IMR-90 (cell line): ENCODE measurements at regions not wholly inside any gene's neighbourhood (a gene's known extent, or its start where the extent isn't known, plus 50 kb on each side); places are given as distances from the start of the nearest gene placed in this dataset.

Source experiments
- ATAC-seq: fragments of 200-7000 bp; cut with Tn5 transposase; 2 replicates; pipeline ENCODE4 v1.9.1; 2020; ENCODE audit warnings: low read depth, mild to moderate bottlenecking, moderate library complexity
- BruUV-seq: library from RNA; stranded (reverse); fragments of 400-500 nt; replicated peaks from 2 replicates; lab custom pipeline; 2021; lab: Mats Ljungman, UMichigan
- CTCF ChIA-PET: fragments of 300-600 bp; formaldehyde crosslinking; extraction: SDS; loops from one replicate; lab custom pipeline; 2021; ENCODE audit warnings: antibody characterized with exemption; lab: Yijun Ruan, JAX
- POLR2A ChIA-PET: fragments of 300-600 bp; sonication (Branson Sonifier 250); formaldehyde crosslinking; loops from one replicate; lab custom pipeline; 2022; ENCODE audit warnings: antibody characterized with exemption; ENCODE audit not compliant: unreplicated experiment; lab: Charles Lee
- DNase-seq: peaks from one replicate; pipeline ENCODE4 v3.0.0; 2013
- H2AFZ ChIP-seq: replicated peaks from 2 replicates; pipeline ENCODE3; 2013; ENCODE audit warnings: low read length, mild to moderate bottlenecking; ENCODE audit not compliant: poor library complexity
- H2AK5ac ChIP-seq: 2 replicates; pipeline ENCODE4 v1.6.1; 2013; ENCODE audit warnings: low read depth, low read length, inconsistent platforms
- H2AK9ac ChIP-seq: replicated peaks from 2 replicates; pipeline ENCODE3; 2013; ENCODE audit warnings: mild to moderate bottlenecking, low read depth, low read length, moderate library complexity; ENCODE audit not compliant: poor library complexity
- H2BK120ac ChIP-seq: 2 replicates; pipeline ENCODE4 v1.6.1; 2013; ENCODE audit warnings: low read depth, low read length, inconsistent platforms
- H2BK15ac ChIP-seq: 3 replicates; pipeline ENCODE4 v1.6.1; 2013; ENCODE audit warnings: low read depth, low read length, inconsistent platforms
- H2BK20ac ChIP-seq: 2 replicates; pipeline ENCODE4 v1.6.1; 2013; ENCODE audit warnings: low read depth, mild to moderate bottlenecking, inconsistent platforms, low read length, moderate library complexity
- H2BK5ac ChIP-seq: 2 replicates; pipeline ENCODE4 v1.6.1; 2013; ENCODE audit warnings: mild to moderate bottlenecking, low read depth, low read length, inconsistent platforms; ENCODE audit not compliant: poor library complexity, severe bottlenecking
- H3K14ac ChIP-seq: replicated peaks from 2 replicates; pipeline ENCODE4 v1.6.1; 2013; ENCODE audit warnings: low read depth, low read length, inconsistent platforms
- H3K18ac ChIP-seq: 2 replicates; pipeline ENCODE4 v1.6.1; 2013; ENCODE audit warnings: low read depth, low read length, control low read depth
- H3K23ac ChIP-seq: 2 replicates; pipeline ENCODE4 v1.6.1; 2013; ENCODE audit warnings: low read depth, low read length, inconsistent platforms
- H3K27ac ChIP-seq: 2 replicates; pipeline ENCODE4 v1.5.1; 2013; ENCODE audit warnings: mild to moderate bottlenecking, control low read depth, low read length; ENCODE audit not compliant: insufficient read depth
- H3K27me3 ChIP-seq: 2 replicates; pipeline ENCODE4 v1.6.1; 2013; ENCODE audit warnings: low read length; ENCODE audit not compliant: control insufficient read depth, insufficient read depth
- H3K36me3 ChIP-seq: 2 replicates; pipeline ENCODE4 v1.6.1; 2013; ENCODE audit warnings: low read length, mixed read lengths; ENCODE audit not compliant: control insufficient read depth, insufficient read depth
- H3K4ac ChIP-seq: 2 replicates; pipeline ENCODE4 v1.6.1; 2013; ENCODE audit warnings: low read depth, low read length, inconsistent platforms
- H3K4me1 ChIP-seq: 2 replicates; pipeline ENCODE4 v1.6.1; 2013; ENCODE audit warnings: low read length, mixed read lengths; ENCODE audit not compliant: control insufficient read depth, insufficient read depth
- H3K4me2 ChIP-seq: 2 replicates; pipeline ENCODE4 v1.6.1; 2013; ENCODE audit warnings: low read depth, mild to moderate bottlenecking, control low read depth, low read length, moderate library complexity
- H3K4me3 ChIP-seq: 2 replicates; pipeline ENCODE4 v1.5.1; 2013; ENCODE audit warnings: low read depth, mild to moderate bottlenecking, control low read depth, low read length, moderate library complexity; ENCODE audit not compliant: insufficient read depth
- H3K56ac ChIP-seq: 2 replicates; pipeline ENCODE4 v1.6.1; 2013; ENCODE audit warnings: low read length, inconsistent platforms; ENCODE audit not compliant: insufficient read depth; ENCODE audit errors: extremely low read depth
- H3K79me1 ChIP-seq, 2 experiments: 2 replicates each; pipeline ENCODE4 v1.6.1; 2013; ENCODE audit warnings: low read length in 2 of 2, inconsistent platforms in 1 of 2, low read depth in 1 of 2
- H3K9ac ChIP-seq: 2 replicates; pipeline ENCODE4 v1.6.1; 2013; ENCODE audit warnings: low read depth, low read length, control low read depth
- H3K9me1 ChIP-seq: 2 replicates; pipeline ENCODE4 v1.6.1; 2013; ENCODE audit warnings: low read length, inconsistent platforms; ENCODE audit not compliant: insufficient read depth
- H3K9me3 ChIP-seq: 2 replicates; pipeline ENCODE4 v1.6.1; 2013; ENCODE audit warnings: low read length; ENCODE audit not compliant: control insufficient read depth, insufficient read depth
- H4K20me1 ChIP-seq: 2 replicates; pipeline ENCODE4 v1.6.1; 2013; ENCODE audit warnings: low read length, inconsistent platforms; ENCODE audit not compliant: insufficient read depth
- H4K5ac ChIP-seq: 2 replicates; pipeline ENCODE4 v1.6.1; 2013; ENCODE audit warnings: mild to moderate bottlenecking, low read depth, low read length, control low read depth
- H4K8ac ChIP-seq, 2 experiments: 2 replicates each; pipeline ENCODE4 v1.6.1; 2013; ENCODE audit warnings: low read depth in 2 of 2, low read length in 2 of 2, control low read depth in 1 of 2, inconsistent platforms in 1 of 2
- H4K91ac ChIP-seq: 2 replicates; pipeline ENCODE4 v1.6.1; 2013; ENCODE audit warnings: low read depth, low read length, inconsistent platforms; ENCODE audit not compliant: insufficient read depth
- CHD1 ChIP-seq: IDR thresholded peaks from 2 replicates; pipeline ENCODE4 v1.6.1; 2012; ENCODE audit warnings: low read depth, low read length, improper control_type of control experiment
- FOS ChIP-seq: fragments of 150-350 bp; IDR thresholded peaks from 2 replicates; pipeline ENCODE4 v1.6.1; 2016; ENCODE audit warnings: low read depth, low read length
- MAFK ChIP-seq: IDR thresholded peaks from 2 replicates; pipeline ENCODE4 v1.6.1; 2012; ENCODE audit warnings: low read depth, low read length, improper control_type of control experiment
- MXI1 ChIP-seq: IDR thresholded peaks from 2 replicates; pipeline ENCODE4 v1.6.1; 2012; ENCODE audit warnings: low read depth, mild to moderate bottlenecking, low read length, moderate library complexity, borderline replicate concordance
- NFE2L2 ChIP-seq: fragments of 150-350 bp; IDR thresholded peaks from 2 replicates; pipeline ENCODE4 v1.6.1; 2016; ENCODE audit warnings: low read depth, mild to moderate bottlenecking, low read length
- POLR2A ChIP-seq: IDR thresholded peaks from 2 replicates; pipeline ENCODE4 v1.6.1; 2012; ENCODE audit warnings: mild to moderate bottlenecking, low read depth, low read length
- RAD21 ChIP-seq: IDR thresholded peaks from 2 replicates; pipeline ENCODE4 v1.6.1; 2012; ENCODE audit warnings: low read length, improper control_type of control experiment
- RCOR1 ChIP-seq: IDR thresholded peaks from 2 replicates; pipeline ENCODE4 v1.6.1; 2012; ENCODE audit warnings: mild to moderate bottlenecking, low read length, improper control_type of control experiment; ENCODE audit not compliant: insufficient replicate concordance
- RFX5 ChIP-seq: IDR thresholded peaks from 2 replicates; pipeline ENCODE4 v1.8.0; 2012; ENCODE audit warnings: low read depth, mild to moderate bottlenecking, low read length, moderate library complexity
- WGBS, 2 experiments: methylation state at CpG; one replicate each; pipeline versions ENCODE4 v1.1.5 to v1.1.7; 2013; ENCODE audit warnings: missing lambda C conversion rate in 2 of 2; ENCODE audit not compliant: insufficient read length in 1 of 2; ENCODE audit errors: extremely low coverage in 2 of 2; 5-methylcytosine and 5-hydroxymethylcytosine counted together
- dilution Hi-C: fragments of 300-500 bp; cut with HindIII; formaldehyde crosslinking; loops from one replicate; pipeline ENCODE4 v1.14.3; 2018; ENCODE audit warnings: low sequenced_read_pairs; ENCODE audit not compliant: unreplicated experiment
- in situ Hi-C: fragments of 300-500 bp; cut with MboI; formaldehyde crosslinking; loops from 3 replicates; pipeline ENCODE4 v1.14.3; 2019; ENCODE audit warnings: low sequenced_read_pairs, inconsistent platforms, mixed read lengths
- intact Hi-C: fragments of 100-400 bp; cut with micrococcal nuclease; formaldehyde crosslinking; loops from 2 replicates; pipeline ENCODE4 v1.10.0; 2022
- TF ChIP-seq, protein P1 (sequence below): fragments of 150-350 bp; IDR thresholded peaks from 2 replicates; pipeline ENCODE4 v1.6.1; 2017; ENCODE audit warnings: mild to moderate bottlenecking, antibody characterized with exemption, low read length, low read depth
- TF ChIP-seq, protein P2 (sequence below): conservative IDR thresholded peaks from 2 replicates; pipeline ENCODE4 v1.5.1; 2012; ENCODE audit warnings: mild to moderate bottlenecking, low read depth, low read length, improper control_type of control experiment
- TF ChIP-seq, protein P3 (sequence below): fragments of 150-350 bp; IDR thresholded peaks from 2 replicates; pipeline ENCODE4 v1.6.1; 2016; ENCODE audit warnings: low read depth, mild to moderate bottlenecking, low read length, moderate library complexity, borderline replicate concordance

- Histone ChIP-seq H3K27ac (no peak overlapping the region), H3K4me3 (no peak overlapping the region), H4K91ac (no peak overlapping the region), H3K4ac (no peak overlapping the region), H3K79me1 (no peaks in the 10 kb centered on the region), H2BK5ac (no peak overlapping the region), H3K14ac (no peak overlapping the region), H3K23ac (no peak overlapping the region), H2AFZ (no peak overlapping the region), H3K4me1 (no peaks in the 10 kb centered on the region), H3K36me3 (no peaks in the 10 kb centered on the region), H2BK120ac (no peak overlapping the region), H4K8ac (no peak overlapping the region), H3K56ac (no peak overlapping the region), H2AK5ac (no peak overlapping the region), H2AK9ac (no peak overlapping the region), H2BK20ac (no peak overlapping the region), H3K9me1 (no peaks in the 10 kb centered on the region), H3K9ac (no peak overlapping the region), H3K4me2 (no peak overlapping the region), H3K27me3 (no peaks in the 10 kb centered on the region; the same call in 1 of the 2 replicates), H4K5ac (no peak overlapping the region), H2BK15ac (no peak overlapping the region), H3K18ac (no peak overlapping the region), H4K20me1 (no peaks in the 10 kb centered on the region), H3K9me3 (no peaks in the 10 kb centered on the region)
- dilution Hi-C loops (no loop called here), intact Hi-C loops (no loop called here), in situ Hi-C loops (no loop called here)
- BruUV-seq, result no TSS peak
- 100% methylated on average over 1 of the region's 1 CpG; no CpG with 5 or more reads in 1 of the 2 experiments for WGBS, 2 experiments
- POLR2A ChIA-PET, result no interaction called here
- DNase-seq (no peak), ATAC-seq (no peak)
- CTCF ChIA-PET, result no interaction called here
- TF ChIP-seq, protein P1, sequence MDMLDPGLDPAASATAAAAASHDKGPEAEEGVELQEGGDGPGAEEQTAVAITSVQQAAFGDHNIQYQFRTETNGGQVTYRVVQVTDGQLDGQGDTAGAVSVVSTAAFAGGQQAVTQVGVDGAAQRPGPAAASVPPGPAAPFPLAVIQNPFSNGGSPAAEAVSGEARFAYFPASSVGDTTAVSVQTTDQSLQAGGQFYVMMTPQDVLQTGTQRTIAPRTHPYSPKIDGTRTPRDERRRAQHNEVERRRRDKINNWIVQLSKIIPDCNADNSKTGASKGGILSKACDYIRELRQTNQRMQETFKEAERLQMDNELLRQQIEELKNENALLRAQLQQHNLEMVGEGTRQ, result no peak
- no peak for TF ChIP-seq NFE2L2
- no peak for TF ChIP-seq RFX5
- TF ChIP-seq, protein P2, sequence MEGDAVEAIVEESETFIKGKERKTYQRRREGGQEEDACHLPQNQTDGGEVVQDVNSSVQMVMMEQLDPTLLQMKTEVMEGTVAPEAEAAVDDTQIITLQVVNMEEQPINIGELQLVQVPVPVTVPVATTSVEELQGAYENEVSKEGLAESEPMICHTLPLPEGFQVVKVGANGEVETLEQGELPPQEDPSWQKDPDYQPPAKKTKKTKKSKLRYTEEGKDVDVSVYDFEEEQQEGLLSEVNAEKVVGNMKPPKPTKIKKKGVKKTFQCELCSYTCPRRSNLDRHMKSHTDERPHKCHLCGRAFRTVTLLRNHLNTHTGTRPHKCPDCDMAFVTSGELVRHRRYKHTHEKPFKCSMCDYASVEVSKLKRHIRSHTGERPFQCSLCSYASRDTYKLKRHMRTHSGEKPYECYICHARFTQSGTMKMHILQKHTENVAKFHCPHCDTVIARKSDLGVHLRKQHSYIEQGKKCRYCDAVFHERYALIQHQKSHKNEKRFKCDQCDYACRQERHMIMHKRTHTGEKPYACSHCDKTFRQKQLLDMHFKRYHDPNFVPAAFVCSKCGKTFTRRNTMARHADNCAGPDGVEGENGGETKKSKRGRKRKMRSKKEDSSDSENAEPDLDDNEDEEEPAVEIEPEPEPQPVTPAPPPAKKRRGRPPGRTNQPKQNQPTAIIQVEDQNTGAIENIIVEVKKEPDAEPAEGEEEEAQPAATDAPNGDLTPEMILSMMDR, result no peak
- no peak for TF ChIP-seq POLR2A
- no peak for TF ChIP-seq MAFK
- no peak for TF ChIP-seq FOS
- TF ChIP-seq RCOR1, result no peak
- no peak for TF ChIP-seq MXI1
- no peak for TF ChIP-seq RAD21
- TF ChIP-seq, protein P3, sequence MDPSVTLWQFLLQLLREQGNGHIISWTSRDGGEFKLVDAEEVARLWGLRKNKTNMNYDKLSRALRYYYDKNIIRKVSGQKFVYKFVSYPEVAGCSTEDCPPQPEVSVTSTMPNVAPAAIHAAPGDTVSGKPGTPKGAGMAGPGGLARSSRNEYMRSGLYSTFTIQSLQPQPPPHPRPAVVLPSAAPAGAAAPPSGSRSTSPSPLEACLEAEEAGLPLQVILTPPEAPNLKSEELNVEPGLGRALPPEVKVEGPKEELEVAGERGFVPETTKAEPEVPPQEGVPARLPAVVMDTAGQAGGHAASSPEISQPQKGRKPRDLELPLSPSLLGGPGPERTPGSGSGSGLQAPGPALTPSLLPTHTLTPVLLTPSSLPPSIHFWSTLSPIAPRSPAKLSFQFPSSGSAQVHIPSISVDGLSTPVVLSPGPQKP, result no peak
- no peak for TF ChIP-seq CHD1
Measured at GRCh38 chr5:40041452-40041851, 616.7 kb upstream of the DAB2 start.
